ENCODE measurements at regions not wholly inside any gene's neighbourhood (a gene's known extent, or its start where the extent isn't known, plus 50 kb on each side); places are given as distances from the start of the nearest gene placed in this dataset.

DNA sequence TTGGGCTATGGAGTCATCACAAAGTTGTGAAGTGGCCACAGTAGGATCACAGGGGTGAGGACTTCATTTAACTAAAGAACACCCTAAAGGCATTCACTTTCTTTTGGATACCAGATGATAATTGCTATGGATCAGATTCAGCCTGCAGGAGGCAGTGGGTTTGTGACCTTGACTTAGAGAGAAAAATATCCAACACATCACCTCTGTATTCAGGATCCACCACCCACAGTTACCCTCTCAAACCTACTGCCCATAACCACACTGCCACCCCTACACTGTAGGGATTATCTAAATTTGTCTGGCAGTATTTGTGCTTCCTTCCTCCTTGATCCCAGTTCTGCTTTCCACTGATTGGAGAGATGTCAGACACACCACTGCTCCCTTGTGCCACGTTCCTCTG lies 269.4 kb downstream of the MYCN start:
- TF ChIP-seq, protein P1, sequence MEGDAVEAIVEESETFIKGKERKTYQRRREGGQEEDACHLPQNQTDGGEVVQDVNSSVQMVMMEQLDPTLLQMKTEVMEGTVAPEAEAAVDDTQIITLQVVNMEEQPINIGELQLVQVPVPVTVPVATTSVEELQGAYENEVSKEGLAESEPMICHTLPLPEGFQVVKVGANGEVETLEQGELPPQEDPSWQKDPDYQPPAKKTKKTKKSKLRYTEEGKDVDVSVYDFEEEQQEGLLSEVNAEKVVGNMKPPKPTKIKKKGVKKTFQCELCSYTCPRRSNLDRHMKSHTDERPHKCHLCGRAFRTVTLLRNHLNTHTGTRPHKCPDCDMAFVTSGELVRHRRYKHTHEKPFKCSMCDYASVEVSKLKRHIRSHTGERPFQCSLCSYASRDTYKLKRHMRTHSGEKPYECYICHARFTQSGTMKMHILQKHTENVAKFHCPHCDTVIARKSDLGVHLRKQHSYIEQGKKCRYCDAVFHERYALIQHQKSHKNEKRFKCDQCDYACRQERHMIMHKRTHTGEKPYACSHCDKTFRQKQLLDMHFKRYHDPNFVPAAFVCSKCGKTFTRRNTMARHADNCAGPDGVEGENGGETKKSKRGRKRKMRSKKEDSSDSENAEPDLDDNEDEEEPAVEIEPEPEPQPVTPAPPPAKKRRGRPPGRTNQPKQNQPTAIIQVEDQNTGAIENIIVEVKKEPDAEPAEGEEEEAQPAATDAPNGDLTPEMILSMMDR (IDR thresholded peaks at IDR 0.05; ENCODE audit: low read depth, low read length) = no peak
- TF ChIP-seq POLR2A (IDR thresholded peaks at IDR 0.05; ENCODE audit: extremely low read depth, insufficient read length) (no peak), MYC (IDR thresholded peaks at IDR 0.05; ENCODE audit: low read depth, low read length) (no peak)
- TF ChIP-seq, protein P2, sequence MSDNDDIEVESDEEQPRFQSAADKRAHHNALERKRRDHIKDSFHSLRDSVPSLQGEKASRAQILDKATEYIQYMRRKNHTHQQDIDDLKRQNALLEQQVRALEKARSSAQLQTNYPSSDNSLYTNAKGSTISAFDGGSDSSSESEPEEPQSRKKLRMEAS (IDR thresholded peaks at IDR 0.05; ENCODE audit: low read depth, low read length) = no peak

All from NB4 (cell line).